Testis (tissue), 2 donors: ENCODE measurements at regions not wholly inside any gene's neighbourhood (a gene's known extent, or its start where the extent isn't known, plus 50 kb on each side); places are given as distances from the start of the nearest gene placed in this dataset.

ENCODE experiments used
- POLR2A ChIP-seq: fragments of 450-650 bp; IDR thresholded peaks from one replicate; pipeline ENCODE4 v1.6.1; 2017; ENCODE audit warnings: antibody characterized with exemption, mild to moderate bottlenecking, moderate library complexity
- TF ChIP-seq, protein P1 (sequence below), 3 experiments: fragments of 450-650 bp in 2 of 3; fragments of 200-600 bp in 1 of 3; sonication (generic) in 1 of 3; IDR thresholded peaks; one replicate each; pipeline ENCODE4 v1.5.1; 2016 to 2019; ENCODE audit warnings: antibody characterized with exemption in 3 of 3, mild to moderate bottlenecking in 2 of 3, moderate library complexity in 1 of 3

GRCh38 chr11:11217929-11218628, 135.0 kb downstream of the CSNK2A3 start:
- TF ChIP-seq, protein P1, sequence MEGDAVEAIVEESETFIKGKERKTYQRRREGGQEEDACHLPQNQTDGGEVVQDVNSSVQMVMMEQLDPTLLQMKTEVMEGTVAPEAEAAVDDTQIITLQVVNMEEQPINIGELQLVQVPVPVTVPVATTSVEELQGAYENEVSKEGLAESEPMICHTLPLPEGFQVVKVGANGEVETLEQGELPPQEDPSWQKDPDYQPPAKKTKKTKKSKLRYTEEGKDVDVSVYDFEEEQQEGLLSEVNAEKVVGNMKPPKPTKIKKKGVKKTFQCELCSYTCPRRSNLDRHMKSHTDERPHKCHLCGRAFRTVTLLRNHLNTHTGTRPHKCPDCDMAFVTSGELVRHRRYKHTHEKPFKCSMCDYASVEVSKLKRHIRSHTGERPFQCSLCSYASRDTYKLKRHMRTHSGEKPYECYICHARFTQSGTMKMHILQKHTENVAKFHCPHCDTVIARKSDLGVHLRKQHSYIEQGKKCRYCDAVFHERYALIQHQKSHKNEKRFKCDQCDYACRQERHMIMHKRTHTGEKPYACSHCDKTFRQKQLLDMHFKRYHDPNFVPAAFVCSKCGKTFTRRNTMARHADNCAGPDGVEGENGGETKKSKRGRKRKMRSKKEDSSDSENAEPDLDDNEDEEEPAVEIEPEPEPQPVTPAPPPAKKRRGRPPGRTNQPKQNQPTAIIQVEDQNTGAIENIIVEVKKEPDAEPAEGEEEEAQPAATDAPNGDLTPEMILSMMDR (IDR thresholded peaks at IDR 0.05), result no peak
- no peak for TF ChIP-seq POLR2A
